Ishikawa (cell line): ENCODE measurements at regions not wholly inside any gene's neighbourhood (a gene's known extent, or its start where the extent isn't known, plus 50 kb on each side); places are given as distances from the start of the nearest gene placed in this dataset.

Experiments used
- CEBPB ChIP-seq: IDR thresholded peaks from 2 replicates; pipeline ENCODE4 v1.6.1; 2012
- CREB1 ChIP-seq: IDR thresholded peaks from 2 replicates; pipeline ENCODE4 v1.6.1; 2012; ENCODE audit warnings: low read depth
- EP300 ChIP-seq: IDR thresholded peaks from 2 replicates; pipeline ENCODE4 v1.6.1; 2012; ENCODE audit warnings: borderline replicate concordance
- FOXM1 ChIP-seq: IDR thresholded peaks from 2 replicates; pipeline ENCODE4 v1.6.1; 2012; ENCODE audit warnings: low read depth, borderline replicate concordance
- NFIC ChIP-seq: IDR thresholded peaks from 2 replicates; pipeline ENCODE4 v1.6.1; 2012
- RAD21 ChIP-seq: IDR thresholded peaks from 2 replicates; pipeline ENCODE4 v1.6.1; 2012; ENCODE audit warnings: low read depth
- TAF1 ChIP-seq: IDR thresholded peaks from 2 replicates; pipeline ENCODE4 v1.6.1; 2012; ENCODE audit warnings: low read depth, mild to moderate bottlenecking
- TEAD4 ChIP-seq: IDR thresholded peaks from 2 replicates; pipeline ENCODE4 v1.6.1; 2012
- YY1 ChIP-seq: IDR thresholded peaks from 2 replicates; pipeline ENCODE4 v1.6.1; 2012; ENCODE audit warnings: low read depth
- TF ChIP-seq, protein P1 (sequence below): IDR thresholded peaks from 2 replicates; pipeline ENCODE4 v1.6.1; 2012; ENCODE audit warnings: low read depth, mild to moderate bottlenecking

DNA sequence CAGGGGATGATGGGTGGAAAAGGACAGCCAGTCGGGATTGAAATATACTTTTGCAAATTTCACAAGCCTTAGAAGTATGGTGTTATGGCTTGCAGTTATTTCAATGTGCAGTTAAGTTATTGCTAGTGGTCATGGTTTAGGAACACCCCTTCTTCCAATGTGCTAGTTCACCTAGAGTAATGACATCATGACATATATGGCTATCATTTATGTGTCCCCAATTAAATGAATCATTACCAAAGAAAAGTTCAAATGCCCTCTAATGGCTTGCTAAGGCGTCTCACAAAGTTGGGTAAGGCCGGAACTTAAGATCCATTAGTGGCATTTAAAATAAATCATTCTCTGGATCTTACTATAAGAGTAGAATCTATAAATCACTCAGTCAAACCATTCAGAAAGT lies 271.6 kb downstream of the SPRY2 start:
- no peak for TF ChIP-seq TEAD4
- no peak for TF ChIP-seq FOXM1
- TF ChIP-seq, protein P1, sequence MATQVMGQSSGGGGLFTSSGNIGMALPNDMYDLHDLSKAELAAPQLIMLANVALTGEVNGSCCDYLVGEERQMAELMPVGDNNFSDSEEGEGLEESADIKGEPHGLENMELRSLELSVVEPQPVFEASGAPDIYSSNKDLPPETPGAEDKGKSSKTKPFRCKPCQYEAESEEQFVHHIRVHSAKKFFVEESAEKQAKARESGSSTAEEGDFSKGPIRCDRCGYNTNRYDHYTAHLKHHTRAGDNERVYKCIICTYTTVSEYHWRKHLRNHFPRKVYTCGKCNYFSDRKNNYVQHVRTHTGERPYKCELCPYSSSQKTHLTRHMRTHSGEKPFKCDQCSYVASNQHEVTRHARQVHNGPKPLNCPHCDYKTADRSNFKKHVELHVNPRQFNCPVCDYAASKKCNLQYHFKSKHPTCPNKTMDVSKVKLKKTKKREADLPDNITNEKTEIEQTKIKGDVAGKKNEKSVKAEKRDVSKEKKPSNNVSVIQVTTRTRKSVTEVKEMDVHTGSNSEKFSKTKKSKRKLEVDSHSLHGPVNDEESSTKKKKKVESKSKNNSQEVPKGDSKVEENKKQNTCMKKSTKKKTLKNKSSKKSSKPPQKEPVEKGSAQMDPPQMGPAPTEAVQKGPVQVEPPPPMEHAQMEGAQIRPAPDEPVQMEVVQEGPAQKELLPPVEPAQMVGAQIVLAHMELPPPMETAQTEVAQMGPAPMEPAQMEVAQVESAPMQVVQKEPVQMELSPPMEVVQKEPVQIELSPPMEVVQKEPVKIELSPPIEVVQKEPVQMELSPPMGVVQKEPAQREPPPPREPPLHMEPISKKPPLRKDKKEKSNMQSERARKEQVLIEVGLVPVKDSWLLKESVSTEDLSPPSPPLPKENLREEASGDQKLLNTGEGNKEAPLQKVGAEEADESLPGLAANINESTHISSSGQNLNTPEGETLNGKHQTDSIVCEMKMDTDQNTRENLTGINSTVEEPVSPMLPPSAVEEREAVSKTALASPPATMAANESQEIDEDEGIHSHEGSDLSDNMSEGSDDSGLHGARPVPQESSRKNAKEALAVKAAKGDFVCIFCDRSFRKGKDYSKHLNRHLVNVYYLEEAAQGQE, result no peak
- no peak for TF ChIP-seq NFIC
- TF ChIP-seq TAF1, result no peak
- no peak for TF ChIP-seq YY1
- no peak for TF ChIP-seq CREB1
- no peak for TF ChIP-seq CEBPB
- TF ChIP-seq EP300, result no peak
- TF ChIP-seq RAD21, result no peak
